ENCODE measurements at regions not wholly inside any gene's neighbourhood (a gene's known extent, or its start where the extent isn't known, plus 50 kb on each side); places are given as distances from the start of the nearest gene placed in this dataset.

- TF ChIP-seq, protein P1, sequence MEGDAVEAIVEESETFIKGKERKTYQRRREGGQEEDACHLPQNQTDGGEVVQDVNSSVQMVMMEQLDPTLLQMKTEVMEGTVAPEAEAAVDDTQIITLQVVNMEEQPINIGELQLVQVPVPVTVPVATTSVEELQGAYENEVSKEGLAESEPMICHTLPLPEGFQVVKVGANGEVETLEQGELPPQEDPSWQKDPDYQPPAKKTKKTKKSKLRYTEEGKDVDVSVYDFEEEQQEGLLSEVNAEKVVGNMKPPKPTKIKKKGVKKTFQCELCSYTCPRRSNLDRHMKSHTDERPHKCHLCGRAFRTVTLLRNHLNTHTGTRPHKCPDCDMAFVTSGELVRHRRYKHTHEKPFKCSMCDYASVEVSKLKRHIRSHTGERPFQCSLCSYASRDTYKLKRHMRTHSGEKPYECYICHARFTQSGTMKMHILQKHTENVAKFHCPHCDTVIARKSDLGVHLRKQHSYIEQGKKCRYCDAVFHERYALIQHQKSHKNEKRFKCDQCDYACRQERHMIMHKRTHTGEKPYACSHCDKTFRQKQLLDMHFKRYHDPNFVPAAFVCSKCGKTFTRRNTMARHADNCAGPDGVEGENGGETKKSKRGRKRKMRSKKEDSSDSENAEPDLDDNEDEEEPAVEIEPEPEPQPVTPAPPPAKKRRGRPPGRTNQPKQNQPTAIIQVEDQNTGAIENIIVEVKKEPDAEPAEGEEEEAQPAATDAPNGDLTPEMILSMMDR (conservative IDR thresholded peaks at IDR 0.05): no peak
- no peak for TF ChIP-seq ZFX (IDR thresholded peaks at IDR 0.05)
Observed at GRCh38 chr21:19541602-19542001, 1138.0 kb upstream of the TMPRSS15 start.
